Activated CD8-positive, alpha-beta memory T cell treated with anti-CD3 and anti-CD28 coated beads, Interleukin-2, amount 50 U/mL, for 48 hours (primary cell): ENCODE measurements at regions not wholly inside any gene's neighbourhood (a gene's known extent, or its start where the extent isn't known, plus 50 kb on each side); places are given as distances from the start of the nearest gene placed in this dataset.

Experiments
- DNase-seq: peaks from one replicate; pipeline ENCODE4 v3.0.0-alpha.2; 2020

- no peak for DNase-seq
Measured at GRCh38 chr12:118611295-118611694, 234.9 kb downstream of the SUDS3 start.

- no peak for DNase-seq
Measured at GRCh38 chr12:118611770-118612169, 235.4 kb downstream of the SUDS3 start.

GRCh38 chr12:118617611-118618450 is 241.5 kb downstream of the SUDS3 start:
- DNase-seq, result no peak

- no peak for DNase-seq
Measured at GRCh38 chr12:118618695-118619094, 242.3 kb downstream of the SUDS3 start.

- no peak for DNase-seq
Measured at GRCh38 chr12:118625050-118625675, 248.8 kb downstream of the SUDS3 start.

- DNase-seq, result no peak
Measured at GRCh38 chr12:118633071-118633470, 256.7 kb downstream of the SUDS3 start.

GRCh38 chr12:118635276-118635675 is 258.9 kb downstream of the SUDS3 start:
- no peak for DNase-seq

GRCh38 chr12:118637767-118638370 is 261.5 kb downstream of the SUDS3 start:
- no peak for DNase-seq

- no peak for DNase-seq
Measured at GRCh38 chr12:118641249-118641648, 264.9 kb downstream of the SUDS3 start.

- peak; percentile 51 for DNase-seq
Measured at GRCh38 chr12:118645219-118645618, 268.9 kb downstream of the SUDS3 start.

GRCh38 chr12:118649765-118650585 is 273.6 kb downstream of the SUDS3 start:
- DNase-seq, result no peak

- no peak for DNase-seq
Measured at GRCh38 chr12:118650586-118650960, 274.2 kb downstream of the SUDS3 start.

- DNase-seq, result no peak
Measured at GRCh38 chr12:118651487-118651886, 275.1 kb downstream of the SUDS3 start.

- no peak for DNase-seq
Measured at GRCh38 chr12:118655588-118655987, 279.2 kb downstream of the SUDS3 start.

- no peak for DNase-seq
Measured at GRCh38 chr12:118680356-118680963, 300.9 kb upstream of the SRRM4 start.

- DNase-seq, result no peak
Measured at GRCh38 chr12:118682656-118683055, 298.7 kb upstream of the SRRM4 start.

- DNase-seq, result no peak
Measured at GRCh38 chr12:118685983-118686607, 295.2 kb upstream of the SRRM4 start.

GRCh38 chr12:118689793-118690192 is 291.5 kb upstream of the SRRM4 start:
- DNase-seq, result no peak

- DNase-seq, result no peak
Measured at GRCh38 chr12:118690506-118690905, 290.8 kb upstream of the SRRM4 start.

- no peak for DNase-seq
Measured at GRCh38 chr12:118694128-118694775, 287.1 kb upstream of the SRRM4 start.

- DNase-seq, result no peak
Measured at GRCh38 chr12:118704527-118705241, 276.7 kb upstream of the SRRM4 start.
